IMR-90 (cell line): ENCODE measurements at regions not wholly inside any gene's neighbourhood (a gene's known extent, or its start where the extent isn't known, plus 50 kb on each side); places are given as distances from the start of the nearest gene placed in this dataset.

Experiments
- ATAC-seq: fragments of 200-7000 bp; cut with Tn5 transposase; 2 replicates; pipeline ENCODE4 v1.9.1; 2020; ENCODE audit warnings: low read depth, mild to moderate bottlenecking, moderate library complexity
- BruUV-seq: library from RNA; stranded (reverse); fragments of 400-500 nt; replicated peaks from 2 replicates; lab custom pipeline; 2021; lab: Mats Ljungman, UMichigan
- CTCF ChIA-PET: fragments of 300-600 bp; formaldehyde crosslinking; extraction: SDS; loops from one replicate; lab custom pipeline; 2021; ENCODE audit warnings: antibody characterized with exemption; lab: Yijun Ruan, JAX
- POLR2A ChIA-PET: fragments of 300-600 bp; sonication (Branson Sonifier 250); formaldehyde crosslinking; loops from one replicate; lab custom pipeline; 2022; ENCODE audit warnings: antibody characterized with exemption; ENCODE audit not compliant: unreplicated experiment; lab: Charles Lee
- DNase-seq: peaks from one replicate; pipeline ENCODE4 v3.0.0; 2013
- H2AFZ ChIP-seq: replicated peaks from 2 replicates; pipeline ENCODE3; 2013; ENCODE audit warnings: low read length, mild to moderate bottlenecking; ENCODE audit not compliant: poor library complexity
- H2AK5ac ChIP-seq: 2 replicates; pipeline ENCODE4 v1.6.1; 2013; ENCODE audit warnings: low read depth, low read length, inconsistent platforms
- H2AK9ac ChIP-seq: replicated peaks from 2 replicates; pipeline ENCODE3; 2013; ENCODE audit warnings: mild to moderate bottlenecking, low read depth, low read length, moderate library complexity; ENCODE audit not compliant: poor library complexity
- H2BK120ac ChIP-seq: 2 replicates; pipeline ENCODE4 v1.6.1; 2013; ENCODE audit warnings: low read depth, low read length, inconsistent platforms
- H2BK15ac ChIP-seq: 3 replicates; pipeline ENCODE4 v1.6.1; 2013; ENCODE audit warnings: low read depth, low read length, inconsistent platforms
- H2BK20ac ChIP-seq: 2 replicates; pipeline ENCODE4 v1.6.1; 2013; ENCODE audit warnings: low read depth, mild to moderate bottlenecking, inconsistent platforms, low read length, moderate library complexity
- H2BK5ac ChIP-seq: 2 replicates; pipeline ENCODE4 v1.6.1; 2013; ENCODE audit warnings: mild to moderate bottlenecking, low read depth, low read length, inconsistent platforms; ENCODE audit not compliant: poor library complexity, severe bottlenecking
- H3K14ac ChIP-seq: replicated peaks from 2 replicates; pipeline ENCODE4 v1.6.1; 2013; ENCODE audit warnings: low read depth, low read length, inconsistent platforms
- H3K18ac ChIP-seq: 2 replicates; pipeline ENCODE4 v1.6.1; 2013; ENCODE audit warnings: low read depth, low read length, control low read depth
- H3K23ac ChIP-seq: 2 replicates; pipeline ENCODE4 v1.6.1; 2013; ENCODE audit warnings: low read depth, low read length, inconsistent platforms
- H3K27ac ChIP-seq: 2 replicates; pipeline ENCODE4 v1.5.1; 2013; ENCODE audit warnings: mild to moderate bottlenecking, control low read depth, low read length; ENCODE audit not compliant: insufficient read depth
- H3K27me3 ChIP-seq: 2 replicates; pipeline ENCODE4 v1.6.1; 2013; ENCODE audit warnings: low read length; ENCODE audit not compliant: control insufficient read depth, insufficient read depth
- H3K36me3 ChIP-seq: 2 replicates; pipeline ENCODE4 v1.6.1; 2013; ENCODE audit warnings: low read length, mixed read lengths; ENCODE audit not compliant: control insufficient read depth, insufficient read depth
- H3K4ac ChIP-seq: 2 replicates; pipeline ENCODE4 v1.6.1; 2013; ENCODE audit warnings: low read depth, low read length, inconsistent platforms
- H3K4me1 ChIP-seq: 2 replicates; pipeline ENCODE4 v1.6.1; 2013; ENCODE audit warnings: low read length, mixed read lengths; ENCODE audit not compliant: control insufficient read depth, insufficient read depth
- H3K4me2 ChIP-seq: 2 replicates; pipeline ENCODE4 v1.6.1; 2013; ENCODE audit warnings: low read depth, mild to moderate bottlenecking, control low read depth, low read length, moderate library complexity
- H3K4me3 ChIP-seq: 2 replicates; pipeline ENCODE4 v1.5.1; 2013; ENCODE audit warnings: low read depth, mild to moderate bottlenecking, control low read depth, low read length, moderate library complexity; ENCODE audit not compliant: insufficient read depth
- H3K56ac ChIP-seq: 2 replicates; pipeline ENCODE4 v1.6.1; 2013; ENCODE audit warnings: low read length, inconsistent platforms; ENCODE audit not compliant: insufficient read depth; ENCODE audit errors: extremely low read depth
- H3K79me1 ChIP-seq, 2 experiments: 2 replicates each; pipeline ENCODE4 v1.6.1; 2013; ENCODE audit warnings: low read length in 2 of 2, inconsistent platforms in 1 of 2, low read depth in 1 of 2
- H3K9ac ChIP-seq: 2 replicates; pipeline ENCODE4 v1.6.1; 2013; ENCODE audit warnings: low read depth, low read length, control low read depth
- H3K9me1 ChIP-seq: 2 replicates; pipeline ENCODE4 v1.6.1; 2013; ENCODE audit warnings: low read length, inconsistent platforms; ENCODE audit not compliant: insufficient read depth
- H3K9me3 ChIP-seq: 2 replicates; pipeline ENCODE4 v1.6.1; 2013; ENCODE audit warnings: low read length; ENCODE audit not compliant: control insufficient read depth, insufficient read depth
- H4K20me1 ChIP-seq: 2 replicates; pipeline ENCODE4 v1.6.1; 2013; ENCODE audit warnings: low read length, inconsistent platforms; ENCODE audit not compliant: insufficient read depth
- H4K5ac ChIP-seq: 2 replicates; pipeline ENCODE4 v1.6.1; 2013; ENCODE audit warnings: mild to moderate bottlenecking, low read depth, low read length, control low read depth
- H4K8ac ChIP-seq, 2 experiments: 2 replicates each; pipeline ENCODE4 v1.6.1; 2013; ENCODE audit warnings: low read depth in 2 of 2, low read length in 2 of 2, control low read depth in 1 of 2, inconsistent platforms in 1 of 2
- H4K91ac ChIP-seq: 2 replicates; pipeline ENCODE4 v1.6.1; 2013; ENCODE audit warnings: low read depth, low read length, inconsistent platforms; ENCODE audit not compliant: insufficient read depth
- CEBPB ChIP-seq: IDR thresholded peaks from 2 replicates; pipeline ENCODE4 v1.6.1; 2012; ENCODE audit warnings: low read depth, low read length, improper control_type of control experiment
- WGBS, 2 experiments: methylation state at CpG; one replicate each; pipeline versions ENCODE4 v1.1.5 to v1.1.7; 2013; ENCODE audit warnings: missing lambda C conversion rate in 2 of 2; ENCODE audit not compliant: insufficient read length in 1 of 2; ENCODE audit errors: extremely low coverage in 2 of 2; 5-methylcytosine and 5-hydroxymethylcytosine counted together
- dilution Hi-C: fragments of 300-500 bp; cut with HindIII; formaldehyde crosslinking; loops from one replicate; pipeline ENCODE4 v1.14.3; 2018; ENCODE audit warnings: low sequenced_read_pairs; ENCODE audit not compliant: unreplicated experiment
- in situ Hi-C: fragments of 300-500 bp; cut with MboI; formaldehyde crosslinking; loops from 3 replicates; pipeline ENCODE4 v1.14.3; 2019; ENCODE audit warnings: low sequenced_read_pairs, inconsistent platforms, mixed read lengths
- intact Hi-C: fragments of 100-400 bp; cut with micrococcal nuclease; formaldehyde crosslinking; loops from 2 replicates; pipeline ENCODE4 v1.10.0; 2022

GRCh38 chr12:111045941-111046340 lies 125.6 kb upstream of the MYL2 start:
- H3K9ac ChIP-seq = no peak overlapping the region
- BruUV-seq = no TSS peak
- no peaks in the 10 kb centered on the region for H3K79me1 ChIP-seq
- H2BK120ac ChIP-seq = no peak overlapping the region
- no peak overlapping the region for H2AFZ ChIP-seq
- CTCF ChIA-PET = no interaction called here
- ATAC-seq (no peak), DNase-seq (no peak)
- H3K14ac ChIP-seq = no peak overlapping the region
- dilution Hi-C loops = no loop called here
- H3K18ac ChIP-seq = no peak overlapping the region
- no peak overlapping the region for H3K4me3 ChIP-seq
- no peak overlapping the region for H4K8ac ChIP-seq
- H3K27me3 ChIP-seq = no peaks in the 10 kb centered on the region
- no peak overlapping the region for H2BK5ac ChIP-seq
- H2BK15ac ChIP-seq = no peak overlapping the region
- no peak overlapping the region for H3K56ac ChIP-seq
- no peak overlapping the region for H4K91ac ChIP-seq
- H3K4ac ChIP-seq = no peak overlapping the region
- no peak overlapping the region for H2AK9ac ChIP-seq
- POLR2A ChIA-PET = no interaction called here
- no peaks in the 10 kb centered on the region for H3K4me1 ChIP-seq
- no peak overlapping the region for H4K5ac ChIP-seq
- no peak overlapping the region for H2BK20ac ChIP-seq
- no peak overlapping the region for H3K4me2 ChIP-seq
- no CpG with 5 or more reads among the region's 7 CpGs for WGBS, 2 experiments
- in situ Hi-C loops = no loop called here
- H2AK5ac ChIP-seq = no peak overlapping the region
- H4K20me1 ChIP-seq = no peaks in the 10 kb centered on the region
- intact Hi-C loops = no loop called here
- TF ChIP-seq CEBPB = no peak
- no peak overlapping the region for H3K23ac ChIP-seq
- H3K9me1 ChIP-seq = no peaks in the 10 kb centered on the region
- no peaks in the 10 kb centered on the region for H3K9me3 ChIP-seq
- no peaks in the 10 kb centered on the region for H3K36me3 ChIP-seq
- no peak overlapping the region for H3K27ac ChIP-seq
